ENCODE measurements at regions not wholly inside any gene's neighbourhood (a gene's known extent, or its start where the extent isn't known, plus 50 kb on each side); places are given as distances from the start of the nearest gene placed in this dataset.

DNA sequence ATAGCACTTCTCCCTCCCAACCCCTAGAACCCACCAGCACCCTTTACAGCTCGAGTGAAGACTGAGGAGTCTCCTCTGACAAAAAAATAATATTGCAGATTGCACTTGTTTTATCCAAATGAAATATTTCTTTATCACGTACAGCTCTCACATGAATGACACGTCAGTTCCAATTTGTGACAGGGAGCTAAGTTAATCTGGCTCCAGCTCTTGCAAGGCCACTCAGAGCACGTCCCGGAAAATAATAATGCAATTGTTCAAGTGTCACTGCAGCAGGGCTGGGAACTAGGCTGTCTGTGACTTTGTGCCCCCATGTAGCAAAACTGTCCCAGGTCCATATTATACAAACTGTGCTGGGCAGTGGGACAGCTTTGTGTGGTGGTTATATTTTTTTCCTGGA lies 539.6 kb downstream of the VRK1 start:
- no peak overlapping the region for H2BK5ac ChIP-seq (ENCODE audit: low read length)
- no peak overlapping the region for H2AK5ac ChIP-seq (ENCODE audit: low read depth, low read length)
- no peak overlapping the region for H3K9ac ChIP-seq (ENCODE audit: low read depth, low read length, poor library complexity)
- DNase-seq (ENCODE audit: low spot score): no peak
- H3K4ac ChIP-seq (ENCODE audit: low read length): no peak overlapping the region
- no peaks in the 10 kb centered on the region for H3K79me1 ChIP-seq (ENCODE audit: low read depth, low read length)
- H3K4me1 ChIP-seq (ENCODE audit: control insufficient read depth in 2 of 2, insufficient read depth in 1 of 2, low read depth in 1 of 2, low read length in 2 of 2): no peaks in the 10 kb centered on the region
- no peaks in the 10 kb centered on the region for H3K27me3 ChIP-seq (ENCODE audit: control insufficient read depth in 3 of 3, insufficient read depth in 3 of 3, low read depth in 1 of 3, low read length in 3 of 3)
- H3K14ac ChIP-seq (ENCODE audit: low read length): no peak overlapping the region
- no peak overlapping the region for H3K18ac ChIP-seq (ENCODE audit: low read length)
- H4K8ac ChIP-seq (ENCODE audit: low read depth, low read length): no peak overlapping the region
- H3K4me3 ChIP-seq (ENCODE audit: low read length in 2 of 2): no peak overlapping the region
- H3K23ac ChIP-seq (ENCODE audit: low read depth, low read length, poor library complexity): no peak overlapping the region
- WGBS, 2 donors (ENCODE audit: extremely low coverage in 2 of 2, insufficient read length in 2 of 2, insufficient replicate concordance in 1 of 2): no CpG with 5 or more reads among the region's 5 CpGs
- H3K36me3 ChIP-seq (replicated peaks in 1 of 2; ENCODE audit: control insufficient read depth in 2 of 2, insufficient read depth in 2 of 2, low read length in 2 of 2): no peaks in the 10 kb centered on the region
- no peak overlapping the region for H3K4me2 ChIP-seq (ENCODE audit: insufficient read depth, low read length, poor library complexity, severe bottlenecking)
- no peak overlapping the region for H2AFZ ChIP-seq (ENCODE audit: low read length)
- no peak overlapping the region for H4K91ac ChIP-seq (ENCODE audit: low read depth, low read length, poor library complexity)
- H2BK120ac ChIP-seq (ENCODE audit: low read depth, low read length): no peak overlapping the region
- no peak overlapping the region for H2BK15ac ChIP-seq (ENCODE audit: low read length)
- H3K27ac ChIP-seq (replicated peaks; ENCODE audit: low read length): no peak overlapping the region
- no peak overlapping the region for H2BK12ac ChIP-seq (ENCODE audit: low read length)
- H3K9me3 ChIP-seq (replicated peaks in 1 of 2; ENCODE audit: control insufficient read depth in 2 of 2, insufficient read depth in 1 of 2, low read depth in 1 of 2, low read length in 2 of 2): no peaks in the 10 kb centered on the region

DNA sequence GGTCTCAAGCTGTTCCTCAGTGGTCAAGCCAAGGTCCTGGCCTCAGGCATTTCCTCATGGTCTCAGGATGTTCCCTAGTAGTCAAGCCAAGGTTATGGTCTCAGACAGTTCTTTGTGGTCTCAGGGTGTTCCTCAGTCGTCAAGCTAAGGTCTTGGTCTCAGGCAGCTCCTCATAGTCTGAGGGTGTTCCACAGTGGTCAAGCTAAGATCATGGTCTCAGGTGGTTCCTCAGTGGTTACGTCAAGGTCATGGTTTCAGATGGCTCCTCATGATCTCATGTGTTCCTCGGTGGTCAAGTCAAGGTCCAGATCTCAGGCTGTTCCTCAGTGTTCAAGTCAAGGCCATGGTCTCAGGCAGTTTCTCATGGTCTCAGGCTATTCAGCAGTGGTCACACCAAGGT lies 540.1 kb downstream of the VRK1 start:
- no peaks in the 10 kb centered on the region for H3K4me1 ChIP-seq (ENCODE audit: control insufficient read depth in 2 of 2, insufficient read depth in 1 of 2, low read depth in 1 of 2, low read length in 2 of 2)

GRCh38 chr14:97337670-97338069 lies 540.5 kb downstream of the VRK1 start:
- Histone ChIP-seq H3K4me1 (ENCODE audit: control insufficient read depth in 2 of 2, insufficient read depth in 1 of 2, low read depth in 1 of 2, low read length in 2 of 2) (no peaks in the 10 kb centered on the region), H2BK15ac (ENCODE audit: low read length) (no peak overlapping the region), H3K27ac (replicated peaks; ENCODE audit: low read length) (no peak overlapping the region), H2BK5ac (ENCODE audit: low read length) (no peak overlapping the region), H2AK5ac (ENCODE audit: low read depth, low read length) (no peak overlapping the region), H4K91ac (ENCODE audit: low read depth, low read length, poor library complexity) (no peak overlapping the region), H3K79me1 (ENCODE audit: low read depth, low read length) (no peaks in the 10 kb centered on the region), H3K4me2 (ENCODE audit: insufficient read depth, low read length, poor library complexity, severe bottlenecking) (no peak overlapping the region), H3K4me3 (ENCODE audit: low read length in 2 of 2) (no peak overlapping the region), H3K9ac (ENCODE audit: low read depth, low read length, poor library complexity) (no peak overlapping the region), H3K18ac (ENCODE audit: low read length) (no peak overlapping the region), H2BK12ac (ENCODE audit: low read length) (no peak overlapping the region), H3K14ac (ENCODE audit: low read length) (no peak overlapping the region), H2AFZ (ENCODE audit: low read length) (no peak overlapping the region), H3K9me3 (replicated peaks in 1 of 2; ENCODE audit: control insufficient read depth in 2 of 2, insufficient read depth in 1 of 2, low read depth in 1 of 2, low read length in 2 of 2) (no peaks in the 10 kb centered on the region), H3K27me3 (ENCODE audit: control insufficient read depth in 3 of 3, insufficient read depth in 3 of 3, low read depth in 1 of 3, low read length in 3 of 3) (no peaks in the 10 kb centered on the region), H3K36me3 (replicated peaks in 1 of 2; ENCODE audit: control insufficient read depth in 2 of 2, insufficient read depth in 2 of 2, low read length in 2 of 2) (no peaks in the 10 kb centered on the region), H3K4ac (ENCODE audit: low read length) (no peak overlapping the region), H4K8ac (ENCODE audit: low read depth, low read length) (no peak overlapping the region), H3K23ac (ENCODE audit: low read depth, low read length, poor library complexity) (no peak overlapping the region), H2BK120ac (ENCODE audit: low read depth, low read length) (no peak overlapping the region)
- DNase-seq (ENCODE audit: low spot score): no peak
- no CpG with 5 or more reads among the region's 2 CpGs for WGBS, 2 donors (ENCODE audit: extremely low coverage in 2 of 2, insufficient read length in 2 of 2, insufficient replicate concordance in 1 of 2)

More for the DNA sequence above, 540.1 kb downstream of the VRK1 start:
- Histone ChIP-seq H3K18ac (ENCODE audit: low read length) (no peak overlapping the region), H3K9ac (ENCODE audit: low read depth, low read length, poor library complexity) (no peak overlapping the region), H3K4ac (ENCODE audit: low read length) (no peak overlapping the region), H3K36me3 (replicated peaks in 1 of 2; ENCODE audit: control insufficient read depth in 2 of 2, insufficient read depth in 2 of 2, low read length in 2 of 2) (no peaks in the 10 kb centered on the region), H3K27ac (replicated peaks; ENCODE audit: low read length) (no peak overlapping the region), H2BK12ac (ENCODE audit: low read length) (no peak overlapping the region), H3K14ac (ENCODE audit: low read length) (no peak overlapping the region), H3K27me3 (ENCODE audit: control insufficient read depth in 3 of 3, insufficient read depth in 3 of 3, low read depth in 1 of 3, low read length in 3 of 3) (no peaks in the 10 kb centered on the region), H3K79me1 (ENCODE audit: low read depth, low read length) (no peaks in the 10 kb centered on the region), H3K9me3 (replicated peaks in 1 of 2; ENCODE audit: control insufficient read depth in 2 of 2, insufficient read depth in 1 of 2, low read depth in 1 of 2, low read length in 2 of 2) (no peaks in the 10 kb centered on the region), H2BK120ac (ENCODE audit: low read depth, low read length) (no peak overlapping the region), H2AK5ac (ENCODE audit: low read depth, low read length) (no peak overlapping the region), H2BK15ac (ENCODE audit: low read length) (no peak overlapping the region), H4K91ac (ENCODE audit: low read depth, low read length, poor library complexity) (no peak overlapping the region), H2AFZ (ENCODE audit: low read length) (no peak overlapping the region), H4K8ac (ENCODE audit: low read depth, low read length) (no peak overlapping the region), H3K23ac (ENCODE audit: low read depth, low read length, poor library complexity) (no peak overlapping the region), H3K4me2 (ENCODE audit: insufficient read depth, low read length, poor library complexity, severe bottlenecking) (no peak overlapping the region), H3K4me3 (ENCODE audit: low read length in 2 of 2) (peak overlapping the region in 1 of 2 donors; percentile 11), H2BK5ac (ENCODE audit: low read length) (no peak overlapping the region)
- DNase-seq (ENCODE audit: low spot score): no peak
- WGBS, 2 donors (ENCODE audit: extremely low coverage in 2 of 2, insufficient read length in 2 of 2, insufficient replicate concordance in 1 of 2): no CpG with 5 or more reads among the region's 3 CpGs

- no peaks in the 10 kb centered on the region for H3K36me3 ChIP-seq (replicated peaks in 1 of 2; ENCODE audit: control insufficient read depth in 2 of 2, insufficient read depth in 2 of 2, low read length in 2 of 2)
- no peak overlapping the region for H2AK5ac ChIP-seq (ENCODE audit: low read depth, low read length)
- no peak for DNase-seq (ENCODE audit: low spot score)
- peaks cover 0 to 2% (median 0%) of the 10 kb centered on the region in 3 experiments for H3K27me3 ChIP-seq (ENCODE audit: control insufficient read depth in 3 of 3, insufficient read depth in 3 of 3, low read depth in 1 of 3, low read length in 3 of 3)
- no peak overlapping the region for H3K27ac ChIP-seq (replicated peaks; ENCODE audit: low read length)
- H2BK5ac ChIP-seq (ENCODE audit: low read length): no peak overlapping the region
- no peak overlapping the region for H4K91ac ChIP-seq (ENCODE audit: low read depth, low read length, poor library complexity)
- H2AFZ ChIP-seq (ENCODE audit: low read length): no peak overlapping the region
- no peaks in the 10 kb centered on the region for H3K9me3 ChIP-seq (replicated peaks in 1 of 2; ENCODE audit: control insufficient read depth in 2 of 2, insufficient read depth in 1 of 2, low read depth in 1 of 2, low read length in 2 of 2)
- no peak overlapping the region for H3K14ac ChIP-seq (ENCODE audit: low read length)
- no peak overlapping the region for H4K8ac ChIP-seq (ENCODE audit: low read depth, low read length)
- H3K4me2 ChIP-seq (ENCODE audit: insufficient read depth, low read length, poor library complexity, severe bottlenecking): no peak overlapping the region
- H2BK12ac ChIP-seq (ENCODE audit: low read length): no peak overlapping the region
- no CpG with 5 or more reads among the region's 4 CpGs for WGBS, 2 donors (ENCODE audit: extremely low coverage in 2 of 2, insufficient read length in 2 of 2, insufficient replicate concordance in 1 of 2)
- no peak overlapping the region for H2BK120ac ChIP-seq (ENCODE audit: low read depth, low read length)
- no peak overlapping the region for H3K9ac ChIP-seq (ENCODE audit: low read depth, low read length, poor library complexity)
- no peaks in the 10 kb centered on the region for H3K79me1 ChIP-seq (ENCODE audit: low read depth, low read length)
- H3K4me3 ChIP-seq (ENCODE audit: low read length in 2 of 2): no peak overlapping the region
- H3K4ac ChIP-seq (ENCODE audit: low read length): no peak overlapping the region
- no peak overlapping the region for H3K18ac ChIP-seq (ENCODE audit: low read length)
- no peak overlapping the region for H2BK15ac ChIP-seq (ENCODE audit: low read length)
- no peak overlapping the region for H3K23ac ChIP-seq (ENCODE audit: low read depth, low read length, poor library complexity)
- no peaks in the 10 kb centered on the region for H3K4me1 ChIP-seq (ENCODE audit: control insufficient read depth in 2 of 2, insufficient read depth in 1 of 2, low read depth in 1 of 2, low read length in 2 of 2)
Observed at GRCh38 chr14:97344666-97345065, 547.5 kb downstream of the VRK1 start.
